ENCODE measurements at regions not wholly inside any gene's neighbourhood (a gene's known extent, or its start where the extent isn't known, plus 50 kb on each side); places are given as distances from the start of the nearest gene placed in this dataset.

GRCh38 chr16:52056259-52056658, 490.7 kb downstream of the TOX3 start:
- no peaks in the 10 kb centered on the region for H3K27me3 ChIP-seq (ENCODE audit: control insufficient read depth, insufficient read depth, low read length)
- H3K36me3 ChIP-seq (ENCODE audit: control insufficient read depth, insufficient read depth, low read length), result no peaks in the 10 kb centered on the region
- no peak for TF ChIP-seq CTCF (IDR thresholded peaks at IDR 0.05; ENCODE audit: insufficient read depth, low read depth, low read length)
- H3K4me3 ChIP-seq (ENCODE audit: low read depth, low read length), result no peak overlapping the region
- CTCF ChIA-PET, result no interaction called here
- POLR2A ChIA-PET, result no interaction called here
- DNase-seq (ENCODE audit: low read depth), result no peak

GRCh38 chr16:52055381-52055780, 491.6 kb downstream of the TOX3 start:
- POLR2A ChIA-PET, result no interaction called here
- DNase-seq (ENCODE audit: low read depth), result no peak
- Histone ChIP-seq H3K4me3 (ENCODE audit: low read depth, low read length) (no peak overlapping the region), H3K27me3 (ENCODE audit: control insufficient read depth, insufficient read depth, low read length) (no peaks in the 10 kb centered on the region), H3K36me3 (ENCODE audit: control insufficient read depth, insufficient read depth, low read length) (no peaks in the 10 kb centered on the region)
- CTCF ChIA-PET, result no interaction called here
- TF ChIP-seq CTCF (IDR thresholded peaks at IDR 0.05; ENCODE audit: insufficient read depth, low read depth, low read length), result no peak

GRCh38 chr16:52054326-52054725, 492.6 kb downstream of the TOX3 start:
- no peak for DNase-seq (ENCODE audit: low read depth)
- no peaks in the 10 kb centered on the region for H3K27me3 ChIP-seq (ENCODE audit: control insufficient read depth, insufficient read depth, low read length)
- POLR2A ChIA-PET, result no interaction called here
- no peak for TF ChIP-seq CTCF (IDR thresholded peaks at IDR 0.05; ENCODE audit: insufficient read depth, low read depth, low read length)
- H3K4me3 ChIP-seq (ENCODE audit: low read depth, low read length), result no peak overlapping the region
- CTCF ChIA-PET, result no interaction called here
- no peaks in the 10 kb centered on the region for H3K36me3 ChIP-seq (ENCODE audit: control insufficient read depth, insufficient read depth, low read length)

- DNase-seq (ENCODE audit: low read depth), result no peak
- POLR2A ChIA-PET, result no interaction called here
- no peak for TF ChIP-seq CTCF (IDR thresholded peaks at IDR 0.05; ENCODE audit: insufficient read depth, low read depth, low read length)
- H3K4me3 ChIP-seq (ENCODE audit: low read depth, low read length), result no peak overlapping the region
- CTCF ChIA-PET, result no interaction called here
- no peaks in the 10 kb centered on the region for H3K36me3 ChIP-seq (ENCODE audit: control insufficient read depth, insufficient read depth, low read length)
- no peaks in the 10 kb centered on the region for H3K27me3 ChIP-seq (ENCODE audit: control insufficient read depth, insufficient read depth, low read length)
These were observed 494.1 kb downstream of the TOX3 start for GRCh38 chr16:52052818-52053217.

GRCh38 chr16:52051414-52052172, 495.4 kb downstream of the TOX3 start:
- no peaks in the 10 kb centered on the region for H3K36me3 ChIP-seq (ENCODE audit: control insufficient read depth, insufficient read depth, low read length)
- no peak for TF ChIP-seq CTCF (IDR thresholded peaks at IDR 0.05; ENCODE audit: insufficient read depth, low read depth, low read length)
- H3K27me3 ChIP-seq (ENCODE audit: control insufficient read depth, insufficient read depth, low read length), result no peaks in the 10 kb centered on the region
- CTCF ChIA-PET, result no interaction called here
- no peak for DNase-seq (ENCODE audit: low read depth)
- no peak overlapping the region for H3K4me3 ChIP-seq (ENCODE audit: low read depth, low read length)
- POLR2A ChIA-PET, result no interaction called here

Measured in BJ (cell line).